ENCODE measurements at regions not wholly inside any gene's neighbourhood (a gene's known extent, or its start where the extent isn't known, plus 50 kb on each side); places are given as distances from the start of the nearest gene placed in this dataset.

DNA sequence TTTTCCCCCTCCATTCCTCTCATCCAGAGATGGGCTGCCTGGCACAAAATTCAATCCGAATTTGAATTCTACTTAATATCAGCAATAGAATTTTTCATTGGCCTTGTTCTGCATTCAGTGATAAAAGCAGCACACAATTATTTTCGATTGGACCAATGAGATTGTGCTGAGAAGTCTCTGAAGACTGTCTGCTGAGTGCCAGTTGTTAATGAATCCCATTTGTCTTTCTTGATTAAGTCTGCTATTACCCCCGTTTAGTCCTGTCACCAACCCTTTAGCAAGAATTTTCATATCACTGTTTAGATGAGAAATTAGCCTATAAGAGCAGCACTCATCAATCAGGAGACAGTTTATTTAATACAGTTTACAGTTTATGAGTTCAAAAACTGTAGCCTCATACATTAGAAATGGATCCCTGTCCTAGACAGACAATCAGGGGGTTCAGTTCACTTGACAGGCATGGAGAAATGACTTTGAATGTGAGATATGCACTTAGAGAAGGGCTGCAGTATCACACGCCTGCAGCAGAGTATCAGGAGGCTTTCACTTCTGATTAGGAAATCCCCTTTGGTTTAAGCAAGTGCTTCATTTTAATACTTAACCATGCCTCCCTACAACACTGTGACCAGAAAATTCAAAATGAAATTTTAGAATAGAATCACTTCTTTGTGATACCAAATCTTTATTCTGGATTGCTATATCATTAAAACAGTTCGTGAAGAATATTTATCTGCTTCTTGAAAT, 304.7 kb upstream of the PTBP2 start:
- in situ Hi-C loops (cut with MboI; ENCODE audit: low pct_unique_long_range_greater_than_20kb, low sequenced_read_pairs, unreplicated experiment) = no loop called here
- TF ChIP-seq, protein P1, sequence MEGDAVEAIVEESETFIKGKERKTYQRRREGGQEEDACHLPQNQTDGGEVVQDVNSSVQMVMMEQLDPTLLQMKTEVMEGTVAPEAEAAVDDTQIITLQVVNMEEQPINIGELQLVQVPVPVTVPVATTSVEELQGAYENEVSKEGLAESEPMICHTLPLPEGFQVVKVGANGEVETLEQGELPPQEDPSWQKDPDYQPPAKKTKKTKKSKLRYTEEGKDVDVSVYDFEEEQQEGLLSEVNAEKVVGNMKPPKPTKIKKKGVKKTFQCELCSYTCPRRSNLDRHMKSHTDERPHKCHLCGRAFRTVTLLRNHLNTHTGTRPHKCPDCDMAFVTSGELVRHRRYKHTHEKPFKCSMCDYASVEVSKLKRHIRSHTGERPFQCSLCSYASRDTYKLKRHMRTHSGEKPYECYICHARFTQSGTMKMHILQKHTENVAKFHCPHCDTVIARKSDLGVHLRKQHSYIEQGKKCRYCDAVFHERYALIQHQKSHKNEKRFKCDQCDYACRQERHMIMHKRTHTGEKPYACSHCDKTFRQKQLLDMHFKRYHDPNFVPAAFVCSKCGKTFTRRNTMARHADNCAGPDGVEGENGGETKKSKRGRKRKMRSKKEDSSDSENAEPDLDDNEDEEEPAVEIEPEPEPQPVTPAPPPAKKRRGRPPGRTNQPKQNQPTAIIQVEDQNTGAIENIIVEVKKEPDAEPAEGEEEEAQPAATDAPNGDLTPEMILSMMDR (IDR thresholded peaks at IDR 0.05; ENCODE audit: extremely low read depth, insufficient read depth, missing control alignments) = no peak
- peak; percentile 27 for DNase-seq (ENCODE audit: low spot score)

DNA sequence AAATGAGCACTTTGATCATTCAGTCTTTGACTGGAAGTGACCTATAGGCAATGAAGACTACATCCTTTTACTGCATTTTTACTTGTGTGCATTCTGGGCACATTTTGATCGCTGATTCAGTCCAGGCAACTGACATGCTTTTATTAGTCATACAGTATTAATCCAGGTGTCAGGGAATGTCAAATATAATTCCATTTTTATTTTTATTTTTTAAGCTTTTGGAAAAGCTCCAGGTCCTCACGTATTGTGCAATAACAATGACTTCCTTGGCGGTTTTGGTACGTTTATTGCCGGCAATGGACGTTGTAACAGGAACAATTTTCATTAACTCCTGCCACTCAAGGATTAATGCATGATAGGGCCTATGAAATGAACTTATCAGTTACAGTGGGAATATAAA, 302.6 kb upstream of the PTBP2 start:
- no peak for DNase-seq (ENCODE audit: low spot score)
- TF ChIP-seq, protein P1 (IDR thresholded peaks at IDR 0.05; ENCODE audit: extremely low read depth, insufficient read depth, missing control alignments) = no peak
- in situ Hi-C loops (cut with MboI; ENCODE audit: low pct_unique_long_range_greater_than_20kb, low sequenced_read_pairs, unreplicated experiment) = no loop called here

DNA sequence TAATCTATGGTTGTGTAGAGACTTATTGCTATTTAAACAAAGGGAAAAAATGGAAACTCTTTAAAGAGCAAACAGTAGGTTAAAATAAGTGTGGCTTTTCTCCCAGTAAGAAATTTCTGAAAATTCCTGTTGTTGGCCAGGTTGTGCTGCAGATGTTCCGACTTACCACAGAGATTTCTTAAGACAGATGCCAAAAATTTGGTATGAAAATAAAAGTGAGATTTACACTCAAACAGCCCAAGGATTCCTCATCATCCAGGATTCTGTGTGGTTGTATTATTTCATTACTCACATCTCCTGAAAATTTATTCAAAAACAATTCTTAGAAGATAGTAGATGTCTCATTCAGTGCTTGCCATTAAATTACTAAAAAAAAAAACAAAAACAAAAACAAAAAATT, 296.7 kb upstream of the PTBP2 start:
- in situ Hi-C loops (cut with MboI; ENCODE audit: low pct_unique_long_range_greater_than_20kb, low sequenced_read_pairs, unreplicated experiment) = no loop called here
- no peak for DNase-seq (ENCODE audit: low spot score)
- TF ChIP-seq, protein P1 (IDR thresholded peaks at IDR 0.05; ENCODE audit: extremely low read depth, insufficient read depth, missing control alignments) = no peak

DNA sequence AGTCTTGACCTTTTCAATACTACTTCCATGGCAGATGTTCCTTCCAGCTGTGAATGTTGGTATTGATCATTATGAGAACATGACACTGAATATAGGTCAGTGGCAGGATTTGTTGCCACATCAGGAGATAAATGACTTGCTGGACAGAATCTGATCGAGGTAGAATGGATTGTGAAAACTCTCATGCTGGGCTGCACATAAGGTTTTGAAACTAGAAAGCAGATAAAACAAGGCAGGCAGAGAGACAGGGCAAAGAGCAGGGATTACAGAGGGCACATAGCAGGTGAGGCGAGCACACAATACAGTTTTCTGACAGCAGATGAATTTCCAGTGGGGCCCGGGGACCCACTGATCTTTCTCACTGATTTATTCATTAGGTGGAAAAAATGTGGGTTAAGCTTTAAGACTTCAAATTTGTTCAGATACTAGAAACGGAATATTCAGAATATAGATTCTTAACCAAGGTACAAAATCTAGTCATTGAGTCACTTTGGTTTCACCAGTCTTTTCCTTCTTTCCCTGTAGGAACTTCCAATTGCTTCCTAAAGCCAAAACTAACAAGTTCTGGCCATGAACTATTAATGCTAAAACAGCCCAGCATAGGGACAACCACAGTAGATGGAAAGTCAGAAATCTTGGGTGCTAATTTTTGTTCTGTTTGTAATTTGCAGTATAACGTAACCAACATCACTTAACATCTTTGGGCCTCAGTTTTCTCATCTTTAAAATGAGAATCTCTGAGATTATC, 296.0 kb upstream of the PTBP2 start:
- in situ Hi-C loops (cut with MboI; ENCODE audit: low pct_unique_long_range_greater_than_20kb, low sequenced_read_pairs, unreplicated experiment) = no loop called here
- TF ChIP-seq, protein P1 (IDR thresholded peaks at IDR 0.05; ENCODE audit: extremely low read depth, insufficient read depth, missing control alignments) = no peak
- no peak for DNase-seq (ENCODE audit: low spot score)

DNA sequence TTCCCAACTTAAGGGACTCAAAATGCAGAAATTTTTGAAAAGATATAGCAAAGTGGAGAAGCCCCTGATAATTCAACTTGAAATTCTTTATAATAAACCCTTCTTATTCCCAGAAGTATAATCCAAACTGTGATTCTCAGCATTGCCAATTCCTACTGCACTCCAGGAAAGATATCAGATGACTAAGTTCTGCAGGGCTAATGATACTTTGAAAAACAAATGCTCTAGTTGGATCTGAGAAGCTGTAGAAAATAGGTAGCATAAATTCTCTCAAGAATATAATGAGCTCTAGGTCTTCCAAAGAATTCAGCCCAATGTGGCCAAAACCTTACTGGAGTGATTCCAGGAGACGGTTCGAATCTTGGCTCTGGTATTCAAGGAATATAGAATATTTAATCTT, 294.0 kb upstream of the PTBP2 start:
- no peak for DNase-seq (ENCODE audit: low spot score)
- TF ChIP-seq, protein P1 (IDR thresholded peaks at IDR 0.05; ENCODE audit: extremely low read depth, insufficient read depth, missing control alignments) = no peak
- in situ Hi-C loops (cut with MboI; ENCODE audit: low pct_unique_long_range_greater_than_20kb, low sequenced_read_pairs, unreplicated experiment) = no loop called here

DNA sequence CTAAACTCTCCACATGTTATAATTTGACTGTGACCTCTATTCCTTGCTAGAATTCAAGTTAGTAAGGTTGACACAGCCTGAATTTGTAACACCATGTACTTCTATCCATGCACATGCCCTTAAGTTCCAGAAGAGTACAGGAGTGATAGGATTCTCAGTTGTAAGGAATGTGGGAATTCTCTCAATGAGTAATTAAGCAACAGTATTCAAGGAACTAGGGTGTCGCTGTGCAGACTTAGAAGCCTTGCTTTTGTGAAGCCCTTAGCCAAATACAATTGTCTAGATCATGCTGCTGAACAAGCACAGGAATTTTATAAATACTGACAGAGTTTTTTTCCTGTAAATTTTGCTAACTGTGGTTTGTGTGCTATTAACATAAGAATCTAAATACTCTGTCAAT, 276.3 kb upstream of the PTBP2 start:
- TF ChIP-seq, protein P1 (IDR thresholded peaks at IDR 0.05; ENCODE audit: extremely low read depth, insufficient read depth, missing control alignments) = no peak
- in situ Hi-C loops (cut with MboI; ENCODE audit: low pct_unique_long_range_greater_than_20kb, low sequenced_read_pairs, unreplicated experiment) = no loop called here
- no peak for DNase-seq (ENCODE audit: low spot score)
